Kidney (tissue), 13 donors: ENCODE measurements at regions not wholly inside any gene's neighbourhood (a gene's known extent, or its start where the extent isn't known, plus 50 kb on each side); places are given as distances from the start of the nearest gene placed in this dataset.

Source experiments
- DNase-seq, 5 donors: peaks; one replicate each; pipeline ENCODE4 v3.0.0-alpha.2; 2013 to 2020
- FAIRE-seq: peaks from 2 replicates; lab custom pipeline; 2012; peaks lifted over from hg19 to GRCh38; lab: Jason Lieb, UNC
- H3K27ac ChIP-seq, 2 donors: one replicate each; pipeline ENCODE4 v1.7.0; 2013; ENCODE audit warnings: low read depth in 2 of 2, low read length in 2 of 2, inconsistent platforms in 1 of 2
- H3K27me3 ChIP-seq: one replicate; pipeline ENCODE4 v1.7.1; 2013; ENCODE audit warnings: low read length, inconsistent platforms; ENCODE audit not compliant: control insufficient read depth, insufficient read depth
- H3K36me3 ChIP-seq, 3 donors: one replicate each; pipeline versions ENCODE4 v1.7.0 to v1.7.1; 2013; ENCODE audit warnings: low read length in 3 of 3, control low read depth in 1 of 3, inconsistent platforms in 1 of 3; ENCODE audit not compliant: insufficient read depth in 3 of 3, control insufficient read depth in 2 of 3
- H3K4me1 ChIP-seq, 3 donors: one replicate each; pipeline versions ENCODE4 v1.7.0 to v1.7.1; 2013; ENCODE audit warnings: low read length in 3 of 3, inconsistent platforms in 1 of 3, low read depth in 1 of 3; ENCODE audit not compliant: control insufficient read depth in 2 of 3, insufficient read depth in 2 of 3
- H3K4me3 ChIP-seq, 3 donors: one replicate each; pipeline versions ENCODE4 v1.7.0 to v1.8.1; 2013; ENCODE audit warnings: low read length in 3 of 3, control low read depth in 1 of 3, inconsistent platforms in 1 of 3
- H3K9ac ChIP-seq, 3 donors: one replicate each; pipeline versions ENCODE4 v1.7.0 to v1.7.1; 2013; ENCODE audit warnings: low read length in 3 of 3, control low read depth in 1 of 3, inconsistent platforms in 1 of 3
- H3K9me3 ChIP-seq, 3 donors: one replicate each; pipeline versions ENCODE4 v1.7.0 to v1.7.1; 2013; ENCODE audit warnings: low read length in 3 of 3, control low read depth in 1 of 3, inconsistent platforms in 1 of 3; ENCODE audit not compliant: control insufficient read depth in 2 of 3, insufficient read depth in 1 of 3
- intact Hi-C: fragments of 100-400 bp; cut with DNase I; formaldehyde crosslinking; loops from one replicate; pipeline ENCODE4 v1.11.1; 2022
- TF ChIP-seq, protein P1 (sequence below): IDR thresholded peaks from 3 replicates; pipeline ENCODE4 v1.5.1; 2012; ENCODE audit warnings: mild to moderate bottlenecking, moderate library complexity, borderline replicate concordance; ENCODE audit not compliant: insufficient read depth; ENCODE audit errors: extremely low read depth
- donor health status: control.
- donor health status: control.
- donor health status: control.
- donor health status: control.
- donor health status: control.
- donor health status: DM: yes; HTN: yes; CAD: no.
- donor health status: Normal renal cell carcinoma (clear cell type).

- H3K4me1 ChIP-seq, result peaks cover 0 to 6% (median 2%) of the 10 kb centered on the region in 3 donors
- intact Hi-C loops, result no loop called here
- TF ChIP-seq, protein P1, sequence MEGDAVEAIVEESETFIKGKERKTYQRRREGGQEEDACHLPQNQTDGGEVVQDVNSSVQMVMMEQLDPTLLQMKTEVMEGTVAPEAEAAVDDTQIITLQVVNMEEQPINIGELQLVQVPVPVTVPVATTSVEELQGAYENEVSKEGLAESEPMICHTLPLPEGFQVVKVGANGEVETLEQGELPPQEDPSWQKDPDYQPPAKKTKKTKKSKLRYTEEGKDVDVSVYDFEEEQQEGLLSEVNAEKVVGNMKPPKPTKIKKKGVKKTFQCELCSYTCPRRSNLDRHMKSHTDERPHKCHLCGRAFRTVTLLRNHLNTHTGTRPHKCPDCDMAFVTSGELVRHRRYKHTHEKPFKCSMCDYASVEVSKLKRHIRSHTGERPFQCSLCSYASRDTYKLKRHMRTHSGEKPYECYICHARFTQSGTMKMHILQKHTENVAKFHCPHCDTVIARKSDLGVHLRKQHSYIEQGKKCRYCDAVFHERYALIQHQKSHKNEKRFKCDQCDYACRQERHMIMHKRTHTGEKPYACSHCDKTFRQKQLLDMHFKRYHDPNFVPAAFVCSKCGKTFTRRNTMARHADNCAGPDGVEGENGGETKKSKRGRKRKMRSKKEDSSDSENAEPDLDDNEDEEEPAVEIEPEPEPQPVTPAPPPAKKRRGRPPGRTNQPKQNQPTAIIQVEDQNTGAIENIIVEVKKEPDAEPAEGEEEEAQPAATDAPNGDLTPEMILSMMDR, result no peak
- DNase-seq (no peak), FAIRE-seq (no peak)
- H3K27me3 ChIP-seq, result no peaks in the 10 kb centered on the region
- H3K9me3 ChIP-seq, result no peaks in the 10 kb centered on the region
- no peak overlapping the region for H3K4me3 ChIP-seq
- H3K27ac ChIP-seq, result no peak overlapping the region
- no peak overlapping the region for H3K9ac ChIP-seq
- H3K36me3 ChIP-seq, result no peaks in the 10 kb centered on the region
Observed at GRCh38 chr10:106500925-106501525, 663.5 kb downstream of the SORCS1 start.

- TF ChIP-seq, protein P1, result no peak
- no peaks in the 10 kb centered on the region for H3K27me3 ChIP-seq
- no peak overlapping the region for H3K9ac ChIP-seq
- FAIRE-seq, result no peak
- no peaks in the 10 kb centered on the region for H3K9me3 ChIP-seq
- no peak overlapping the region for H3K27ac ChIP-seq
- H3K4me3 ChIP-seq, result no peak overlapping the region
- no peak for DNase-seq
- no peaks in the 10 kb centered on the region for H3K36me3 ChIP-seq
- peaks cover 0 to 6% (median 2%) of the 10 kb centered on the region in 3 donors for H3K4me1 ChIP-seq
- intact Hi-C loops, result no loop called here
Observed at GRCh38 chr10:106500041-106500924, 664.2 kb downstream of the SORCS1 start.

GRCh38 chr10:106499448-106499847, 665.1 kb downstream of the SORCS1 start:
- Histone ChIP-seq H3K27me3 (no peaks in the 10 kb centered on the region), H3K9me3 (no peaks in the 10 kb centered on the region), H3K4me1 (peaks cover 0 to 6% (median 2%) of the 10 kb centered on the region in 3 donors), H3K4me3 (no peak overlapping the region), H3K27ac (no peak overlapping the region), H3K36me3 (no peaks in the 10 kb centered on the region), H3K9ac (no peak overlapping the region)
- no peak for FAIRE-seq
- intact Hi-C loops, result no loop called here
- no peak for DNase-seq
- TF ChIP-seq, protein P1, result no peak
